ENCODE measurements at regions not wholly inside any gene's neighbourhood (a gene's known extent, or its start where the extent isn't known, plus 50 kb on each side); places are given as distances from the start of the nearest gene placed in this dataset.

DNA sequence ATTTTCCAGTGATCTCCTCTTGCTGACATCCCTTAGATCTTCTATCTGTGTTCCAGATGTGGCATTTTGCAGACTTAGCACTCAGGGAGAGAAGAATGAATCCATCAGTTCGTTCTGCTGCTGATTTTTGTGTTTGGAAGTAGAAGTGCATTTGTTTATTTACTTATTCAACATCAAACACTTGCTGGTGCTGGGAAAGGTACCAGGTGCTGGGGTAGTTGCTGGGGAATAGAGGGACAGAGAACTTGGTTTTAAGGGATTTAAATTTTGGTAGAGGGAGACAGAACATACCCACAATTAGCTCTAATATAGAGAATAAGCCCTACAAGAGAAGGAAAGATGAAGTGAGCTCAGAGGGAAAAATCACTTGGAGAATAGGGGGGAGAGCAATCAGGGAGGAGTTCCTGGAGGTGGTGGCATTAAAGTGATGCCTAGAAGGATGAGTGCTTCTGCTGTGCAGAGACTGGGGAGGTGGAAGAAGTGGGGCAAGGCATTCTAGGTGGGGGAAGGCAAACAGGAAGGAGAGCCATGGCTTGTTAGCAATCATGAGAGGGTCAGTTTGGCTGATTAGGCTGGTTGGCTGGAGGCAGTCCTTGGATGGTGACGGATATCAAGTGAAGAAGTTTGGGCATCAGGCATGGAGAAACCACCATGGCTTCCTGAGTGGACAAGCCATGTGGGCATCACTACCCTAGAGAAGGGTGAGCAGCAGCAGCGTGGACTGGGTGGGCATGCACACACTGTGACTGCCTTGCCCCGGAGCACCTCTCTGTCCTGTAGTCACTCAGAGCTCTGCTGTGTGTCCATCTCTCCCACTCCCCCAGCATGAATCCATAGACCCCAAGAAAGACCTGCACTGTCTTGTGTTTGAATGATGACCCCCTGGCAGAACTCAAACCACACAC, 197.3 kb downstream of the OPA1 start:
- TF ChIP-seq EZH2 (IDR thresholded peaks at IDR 0.05; ENCODE audit: borderline replicate concordance, low read depth, low read length, severe bottlenecking) = no peak
- TF ChIP-seq CTCF (IDR thresholded peaks at IDR 0.05; ENCODE audit: borderline replicate concordance, extremely low read depth, low read length, poor library complexity, severe bottlenecking) = no peak
